WI38 (cell line): ENCODE measurements at regions not wholly inside any gene's neighbourhood (a gene's known extent, or its start where the extent isn't known, plus 50 kb on each side); places are given as distances from the start of the nearest gene placed in this dataset.

Experiments
- H3K4me3 ChIP-seq: 2 replicates; pipeline ENCODE4 v1.5.1; 2011; ENCODE audit warnings: low read depth, mild to moderate bottlenecking, control low read depth, low read length
- CTCF ChIP-seq: IDR thresholded peaks from 2 replicates; pipeline ENCODE4 v1.5.1; 2012; ENCODE audit warnings: low read depth, mild to moderate bottlenecking, control low read depth, low read length

DNA sequence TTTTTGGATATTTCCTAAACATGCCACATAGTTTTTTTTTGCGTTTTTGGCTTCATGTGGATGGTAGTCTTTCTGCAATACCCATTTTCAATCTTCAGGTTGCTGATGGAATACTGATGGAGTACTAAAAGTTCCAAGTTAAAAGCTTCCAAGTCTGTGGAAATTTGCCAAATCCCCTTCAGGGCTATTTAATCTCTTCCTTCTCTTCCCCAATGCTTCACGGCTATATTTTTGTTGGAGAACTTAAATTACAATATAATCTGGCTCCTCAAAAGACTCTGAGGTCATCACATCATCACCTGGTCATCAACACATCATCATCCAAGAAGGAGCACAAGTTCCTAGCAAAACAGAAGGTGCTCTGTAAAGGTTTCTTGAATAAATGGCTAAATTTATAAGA lies 881.0 kb upstream of the TENM4 start:
- TF ChIP-seq CTCF, result no peak

GRCh38 chr11:80320765-80321164 lies 879.9 kb upstream of the TENM4 start:
- no peak overlapping the region for H3K4me3 ChIP-seq

More for the DNA sequence above, 881.0 kb upstream of the TENM4 start:
- H3K4me3 ChIP-seq, result no peak overlapping the region

DNA sequence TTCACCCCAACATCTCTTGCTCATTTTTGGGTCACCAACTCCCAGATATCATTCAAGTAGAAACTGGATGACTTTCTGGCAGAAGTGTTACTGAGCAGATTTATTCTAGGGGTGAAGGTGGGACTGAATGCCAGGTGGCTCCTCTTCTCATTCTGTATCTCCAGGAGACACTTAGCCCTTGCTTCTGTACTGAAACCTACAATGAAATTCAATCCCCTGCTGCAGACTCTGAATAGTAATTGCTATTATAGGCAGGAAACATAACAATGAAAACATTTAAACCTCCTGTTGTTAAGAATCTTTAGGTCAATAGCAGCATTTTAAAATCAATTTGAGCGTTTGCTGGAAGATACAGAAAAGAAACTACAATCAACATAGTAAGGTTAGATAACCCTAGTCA lies 879.4 kb upstream of the TENM4 start:
- no peak for TF ChIP-seq CTCF
- no peak overlapping the region for H3K4me3 ChIP-seq

More at GRCh38 chr11:80320765-80321164, 879.9 kb upstream of the TENM4 start:
- no peak for TF ChIP-seq CTCF

DNA sequence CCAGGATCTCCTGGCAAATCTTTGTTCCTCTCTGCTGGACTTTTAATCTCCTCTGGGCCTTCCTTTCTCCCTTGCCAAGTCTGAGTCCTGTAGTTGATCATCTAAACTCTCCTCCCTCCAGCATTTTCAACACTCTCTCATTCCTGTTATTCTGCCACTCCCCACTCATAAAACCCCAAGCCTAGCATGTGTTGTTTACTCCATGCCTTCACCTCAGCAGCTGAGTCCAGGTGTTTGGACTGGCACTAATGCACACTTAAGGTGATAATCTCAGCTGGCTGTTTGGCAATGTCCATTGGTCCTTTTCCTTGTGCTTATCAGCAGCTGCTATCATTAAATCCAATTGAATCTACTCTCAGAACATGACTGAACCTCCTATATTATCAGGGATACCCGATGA lies 876.8 kb upstream of the TENM4 start:
- H3K4me3 ChIP-seq, result no peak overlapping the region
- TF ChIP-seq CTCF, result no peak

DNA sequence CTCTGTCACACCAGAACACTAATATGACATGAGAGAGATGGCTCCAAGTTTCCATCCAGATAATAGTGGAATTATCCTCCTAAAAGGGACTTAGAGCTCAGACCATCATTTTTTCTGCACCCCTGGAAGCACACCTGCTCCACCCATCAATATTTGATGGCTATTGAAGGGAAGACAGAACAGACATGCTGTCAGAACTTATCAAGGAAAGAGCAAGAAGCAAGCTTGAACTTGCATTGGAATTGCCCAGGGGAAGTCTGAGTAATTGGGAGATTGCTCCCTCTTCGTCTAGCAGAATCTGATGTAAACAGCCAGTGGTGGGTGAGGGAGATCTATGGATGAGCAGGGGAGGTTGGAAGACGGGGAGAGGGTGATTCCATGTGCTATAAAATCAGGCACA lies 874.4 kb upstream of the TENM4 start:
- H3K4me3 ChIP-seq, result no peak overlapping the region
- no peak for TF ChIP-seq CTCF

GRCh38 chr11:80309301-80309700 lies 868.5 kb upstream of the TENM4 start:
- TF ChIP-seq CTCF, result no peak
- no peak overlapping the region for H3K4me3 ChIP-seq

DNA sequence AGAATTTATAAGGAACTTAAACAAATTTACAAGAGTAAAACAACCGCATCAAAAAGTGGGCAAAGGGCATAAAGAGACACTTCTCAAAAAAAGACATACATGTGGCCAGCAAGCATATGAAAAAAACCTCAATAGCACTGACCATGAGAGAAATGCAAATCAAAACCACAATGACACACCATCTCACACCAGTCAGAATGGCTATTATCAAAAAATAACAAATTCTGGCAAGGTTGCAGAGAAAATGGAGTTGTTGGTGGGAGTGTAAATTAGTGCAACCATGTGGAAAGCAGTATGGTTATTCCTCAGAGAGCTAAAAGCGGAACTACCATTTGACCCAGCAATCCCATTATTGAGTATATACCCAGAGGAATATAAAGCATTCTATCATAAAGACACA lies 866.8 kb upstream of the TENM4 start:
- no peak for TF ChIP-seq CTCF
- H3K4me3 ChIP-seq, result no peak overlapping the region
